Keratinocyte (primary cell): ENCODE measurements at regions not wholly inside any gene's neighbourhood (a gene's known extent, or its start where the extent isn't known, plus 50 kb on each side); places are given as distances from the start of the nearest gene placed in this dataset.

Source experiments
- DNase-seq: peaks from one replicate; pipeline ENCODE4 v3.0.0-alpha.2; 2011; ENCODE audit warnings: low read depth, missing footprints, low spot score
- FAIRE-seq: peaks from 2 replicates; lab custom pipeline; 2011; peaks lifted over from hg19 to GRCh38; lab: Jason Lieb, UNC
- H2AFZ ChIP-seq: 2 replicates; pipeline ENCODE4 v1.6.0; 2012; ENCODE audit warnings: low read length, control low read depth, inconsistent platforms; ENCODE audit not compliant: control insufficient read depth
- H3K27ac ChIP-seq: 2 replicates; pipeline ENCODE4 v1.5.1; 2011; ENCODE audit warnings: low read length; ENCODE audit not compliant: control insufficient read depth, insufficient read depth
- H3K27me3 ChIP-seq: 3 replicates; pipeline ENCODE4 v1.6.0; 2011; ENCODE audit warnings: low read length; ENCODE audit not compliant: control insufficient read depth, insufficient read depth; ENCODE audit errors: extremely low read depth
- H3K36me3 ChIP-seq, 2 experiments: 2 replicates in 1 of 2; 3 replicates in 1 of 2; pipeline ENCODE4 v1.5.1; 2011; ENCODE audit warnings: low read length in 2 of 2, mild to moderate bottlenecking in 1 of 2; ENCODE audit not compliant: control insufficient read depth in 2 of 2, insufficient read depth in 2 of 2; ENCODE audit errors: extremely low read depth in 1 of 2
- H3K4me1 ChIP-seq: 3 replicates; pipeline ENCODE4 v1.5.1; 2011; ENCODE audit warnings: low read length; ENCODE audit not compliant: control insufficient read depth, insufficient read depth; ENCODE audit errors: extremely low read depth
- H3K4me2 ChIP-seq: 3 replicates; pipeline ENCODE4 v1.6.0; 2011; ENCODE audit warnings: low read depth, low read length; ENCODE audit not compliant: control insufficient read depth, insufficient read depth; ENCODE audit errors: extremely low read depth
- H3K4me3 ChIP-seq, 3 experiments: fragments of 200-600 bp in 1 of 3; sonication (generic) in 1 of 3; 2 replicates in 2 of 3; 3 replicates in 1 of 3; pipeline ENCODE4 v1.5.1; 2011 to 2016; ENCODE audit warnings: low read length in 3 of 3, mild to moderate bottlenecking in 3 of 3, control low read depth in 2 of 3, inconsistent platforms in 1 of 3, low read depth in 1 of 3, mixed read lengths in 1 of 3, mixed run types in 1 of 3, moderate library complexity in 1 of 3; ENCODE audit not compliant: control insufficient read depth in 2 of 3, insufficient read depth in 2 of 3; ENCODE audit errors: extremely low read depth in 1 of 3
- H3K79me2 ChIP-seq: 2 replicates; pipeline ENCODE4 v1.6.0; 2012; ENCODE audit warnings: low read length; ENCODE audit not compliant: control insufficient read depth, insufficient read depth
- H3K9ac ChIP-seq: 3 replicates; pipeline ENCODE4 v1.6.0; 2011; ENCODE audit warnings: low read length; ENCODE audit not compliant: control insufficient read depth, insufficient read depth; ENCODE audit errors: extremely low read depth
- H3K9me1 ChIP-seq: 3 replicates; pipeline ENCODE4 v1.6.0; 2011; ENCODE audit warnings: low read length; ENCODE audit not compliant: control insufficient read depth, insufficient read depth; ENCODE audit errors: extremely low read depth
- H3K9me3 ChIP-seq: 2 replicates; pipeline ENCODE4 v1.5.1; 2012; ENCODE audit warnings: low read depth, low read length; ENCODE audit not compliant: control insufficient read depth
- H4K20me1 ChIP-seq: 3 replicates; pipeline ENCODE4 v1.6.0; 2011; ENCODE audit warnings: low read length; ENCODE audit not compliant: control insufficient read depth, insufficient read depth; ENCODE audit errors: extremely low read depth
- CTCF ChIP-seq, 3 experiments: IDR thresholded peaks in 1 of 3; conservative IDR thresholded peaks in 1 of 3; optimal IDR thresholded peaks in 1 of 3; 2 replicates in 2 of 3; 3 replicates in 1 of 3; pipeline versions ENCODE3 to v1.5.1; 2011; ENCODE audit warnings: low read length in 3 of 3, mild to moderate bottlenecking in 3 of 3, moderate library complexity in 2 of 3, control low read depth in 1 of 3, inconsistent platforms in 1 of 3; ENCODE audit not compliant: insufficient read depth in 2 of 3; ENCODE audit errors: extremely low read depth in 1 of 3
- EZH2 ChIP-seq: IDR thresholded peaks from one replicate; pipeline ENCODE4 v1.6.1; 2012; ENCODE audit warnings: inconsistent platforms, mild to moderate bottlenecking, low read length, moderate library complexity
- dilution Hi-C: fragments of 300-500 bp; cut with MboI; formaldehyde crosslinking; loops from one replicate; pipeline ENCODE4 v1.7.0; 2020; ENCODE audit warnings: low sequenced_read_pairs; ENCODE audit not compliant: extremely low pct_ligation_motif_present

DNA sequence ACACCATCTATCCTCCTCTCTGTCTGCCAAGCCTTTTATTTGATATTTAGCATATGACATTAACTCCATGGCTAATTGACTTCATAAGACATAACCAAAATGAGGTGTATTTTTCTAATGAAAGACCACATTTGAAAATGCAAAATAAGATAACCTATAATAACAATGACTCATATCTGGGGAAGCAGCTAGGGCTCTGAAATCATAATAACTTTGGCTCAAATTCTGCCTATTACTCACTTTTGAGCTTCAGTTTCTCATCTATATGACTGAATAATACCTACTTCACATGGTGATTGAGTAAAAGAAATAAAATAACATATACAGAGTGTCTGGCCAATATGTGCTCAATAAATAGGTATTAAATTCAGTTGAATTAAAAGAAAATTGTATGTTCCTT lies 1419.8 kb upstream of the TENM4 start:
- no peak for TF ChIP-seq CTCF (optimal IDR thresholded peaks at IDR 0.05 in 1 of 3, IDR thresholded peaks at IDR 0.05 in 1 of 3, conservative IDR thresholded peaks at IDR 0.05 in 1 of 3; ENCODE audit: extremely low read depth in 1 of 3, insufficient read depth in 2 of 3, low read length in 3 of 3)
- TF ChIP-seq EZH2: no peak
- no peaks in the 10 kb centered on the region for H3K9me3 ChIP-seq

DNA sequence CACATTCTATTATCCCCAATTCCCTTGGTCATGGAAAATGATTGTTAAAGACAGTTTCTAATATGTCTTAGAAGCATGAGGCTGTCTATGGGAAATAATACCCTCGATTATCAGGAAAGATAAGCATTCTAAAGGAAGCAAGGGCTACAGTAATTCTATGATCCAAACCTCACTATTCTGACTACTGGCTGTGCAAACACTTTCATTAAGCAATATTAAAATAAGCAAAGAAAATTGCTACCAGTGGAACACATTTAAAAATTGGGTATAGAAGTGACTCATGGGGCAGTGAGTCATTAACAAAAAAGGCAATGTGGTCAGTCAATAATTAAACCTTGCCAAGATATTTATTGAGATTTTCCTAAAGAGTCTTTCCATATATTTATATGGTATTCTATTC lies 1415.2 kb upstream of the TENM4 start:
- TF ChIP-seq CTCF (optimal IDR thresholded peaks at IDR 0.05 in 1 of 3, IDR thresholded peaks at IDR 0.05 in 1 of 3, conservative IDR thresholded peaks at IDR 0.05 in 1 of 3; ENCODE audit: extremely low read depth in 1 of 3, insufficient read depth in 2 of 3, low read length in 3 of 3) (no peak), EZH2 (no peak)
- dilution Hi-C loops: no loop called here
- Histone ChIP-seq H3K9ac (no peak overlapping the region), H3K9me3 (no peaks in the 10 kb centered on the region), H2AFZ (no peak overlapping the region), H3K4me3 (no peak overlapping the region), H4K20me1 (no peaks in the 10 kb centered on the region), H3K9me1 (no peaks in the 10 kb centered on the region), H3K27me3 (no peaks in the 10 kb centered on the region), H3K79me2 (no peaks in the 10 kb centered on the region), H3K4me2 (peak overlapping the region; percentile 9), H3K36me3 (no peaks in the 10 kb centered on the region), H3K4me1 (peaks cover 17% of the 10 kb centered on the region), H3K27ac (no peak overlapping the region)
- FAIRE-seq (no peak), DNase-seq (no peak)

More for the DNA sequence above, 1419.8 kb upstream of the TENM4 start:
- Histone ChIP-seq H3K9ac (no peak overlapping the region), H3K4me2 (no peak overlapping the region), H4K20me1 (no peaks in the 10 kb centered on the region), H3K4me3 (no peak overlapping the region), H3K27me3 (no peaks in the 10 kb centered on the region), H3K9me1 (no peaks in the 10 kb centered on the region), H2AFZ (no peak overlapping the region), H3K36me3 (no peaks in the 10 kb centered on the region), H3K27ac (no peak overlapping the region), H3K4me1 (peaks cover 18% of the 10 kb centered on the region), H3K79me2 (no peaks in the 10 kb centered on the region)
- DNase-seq: no peak
- FAIRE-seq: no peak
- dilution Hi-C loops: no loop called here
